ENCODE measurements at regions not wholly inside any gene's neighbourhood (a gene's known extent, or its start where the extent isn't known, plus 50 kb on each side); places are given as distances from the start of the nearest gene placed in this dataset.

DNA sequence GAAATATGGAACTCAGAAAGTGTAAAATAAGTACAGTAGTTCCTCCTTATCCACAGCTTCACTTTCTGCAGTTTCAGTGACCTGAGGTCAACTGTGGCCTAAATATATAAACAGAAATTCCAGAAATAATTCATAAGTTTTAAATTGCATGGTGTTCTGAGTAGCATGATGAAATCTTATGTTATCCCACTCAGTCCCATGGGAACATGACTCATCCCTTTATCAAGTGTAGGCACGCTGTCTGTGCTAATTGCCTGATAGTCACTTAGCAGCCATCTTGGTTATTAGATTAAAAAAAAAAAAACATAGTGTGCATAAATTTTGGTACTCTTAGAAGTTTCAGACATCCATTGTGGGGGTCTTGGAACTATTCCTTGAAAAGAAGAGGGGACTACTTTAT lies 983.4 kb upstream of the ADGRL3 start:
- no peak for DNase-seq

GRCh38 chr4:60221866-60222265 lies 978.3 kb upstream of the ADGRL3 start:
- DNase-seq, result no peak

DNA sequence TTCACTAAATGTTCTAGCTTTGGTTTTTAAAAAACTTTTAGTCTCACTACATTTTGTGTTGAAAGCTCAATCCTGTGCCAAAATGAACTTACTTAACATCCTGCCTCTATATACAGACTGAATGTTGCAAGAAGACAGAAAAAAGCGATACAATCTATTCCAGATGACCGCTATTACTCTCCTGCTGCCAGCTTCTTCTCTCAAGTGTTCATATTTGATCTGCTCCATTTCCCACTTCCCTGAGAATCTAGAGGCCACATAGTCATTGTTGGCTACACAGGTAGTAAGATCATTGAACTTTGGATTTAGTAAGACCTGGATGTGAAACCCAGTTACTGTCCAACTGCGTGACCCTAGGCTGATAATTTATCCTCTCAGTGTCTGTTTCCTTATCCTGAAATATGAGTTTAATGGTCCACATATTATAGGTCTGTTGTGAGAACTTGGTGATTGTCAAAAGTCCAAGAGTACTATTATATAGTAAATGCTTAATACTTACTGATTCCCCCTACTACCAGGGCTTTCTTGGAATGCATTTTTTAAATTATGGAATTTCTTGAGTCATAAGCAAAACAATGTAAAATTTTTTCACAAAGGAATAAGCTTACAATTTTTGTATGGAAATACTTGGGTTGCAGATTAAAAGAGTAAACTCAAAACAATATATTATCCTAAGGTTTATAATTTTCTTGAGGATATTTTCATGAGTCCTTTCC lies 976.8 kb upstream of the ADGRL3 start:
- no peak for DNase-seq

GRCh38 chr4:60241866-60242265 lies 958.3 kb upstream of the ADGRL3 start:
- no peak for DNase-seq

GRCh38 chr4:60249784-60250183 lies 950.3 kb upstream of the ADGRL3 start:
- DNase-seq, result no peak

DNA sequence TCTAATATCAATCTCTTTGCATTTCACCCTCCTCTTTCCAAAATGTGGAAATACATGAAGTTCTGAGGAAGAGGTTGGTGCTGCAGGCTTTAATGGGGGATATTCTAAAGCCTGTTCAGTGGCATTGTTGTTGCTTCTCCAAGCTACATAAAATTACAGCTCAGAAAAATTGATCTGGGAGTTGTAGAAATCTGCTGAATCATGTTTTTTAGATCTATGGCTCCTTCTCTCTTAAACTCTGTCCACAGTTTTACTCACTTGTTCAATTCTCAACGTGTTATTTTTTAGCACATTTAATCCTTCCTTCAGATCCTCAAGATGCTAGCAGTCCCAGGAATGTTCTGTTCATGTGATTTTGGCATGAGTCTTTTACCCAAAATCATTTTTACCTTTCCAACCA lies 949.5 kb upstream of the ADGRL3 start:
- no peak for DNase-seq

GRCh38 chr4:60259781-60260180 lies 940.3 kb upstream of the ADGRL3 start:
- peak; percentile 3 for DNase-seq

- DNase-seq, result no peak
Observed at GRCh38 chr4:60266505-60266904, 933.6 kb upstream of the ADGRL3 start.

DNA sequence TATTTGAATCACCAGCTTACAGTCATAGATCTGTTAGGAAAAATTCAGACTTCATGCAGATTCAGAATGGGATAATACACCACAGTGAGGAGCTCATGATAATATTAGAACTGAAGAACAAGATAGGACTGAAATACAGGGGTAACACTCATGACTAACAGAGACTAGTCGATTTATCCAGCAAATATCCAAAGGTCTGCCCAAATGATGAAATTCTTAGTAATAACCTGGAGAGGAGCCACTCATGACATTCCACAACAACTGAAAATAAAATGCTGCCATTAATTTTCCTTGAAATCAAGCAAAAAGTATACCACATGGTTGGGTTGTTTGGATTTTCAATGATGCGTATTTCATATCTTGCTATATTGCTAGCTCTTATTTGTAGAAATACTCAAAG lies 903.7 kb upstream of the ADGRL3 start:
- DNase-seq, result no peak

DNA sequence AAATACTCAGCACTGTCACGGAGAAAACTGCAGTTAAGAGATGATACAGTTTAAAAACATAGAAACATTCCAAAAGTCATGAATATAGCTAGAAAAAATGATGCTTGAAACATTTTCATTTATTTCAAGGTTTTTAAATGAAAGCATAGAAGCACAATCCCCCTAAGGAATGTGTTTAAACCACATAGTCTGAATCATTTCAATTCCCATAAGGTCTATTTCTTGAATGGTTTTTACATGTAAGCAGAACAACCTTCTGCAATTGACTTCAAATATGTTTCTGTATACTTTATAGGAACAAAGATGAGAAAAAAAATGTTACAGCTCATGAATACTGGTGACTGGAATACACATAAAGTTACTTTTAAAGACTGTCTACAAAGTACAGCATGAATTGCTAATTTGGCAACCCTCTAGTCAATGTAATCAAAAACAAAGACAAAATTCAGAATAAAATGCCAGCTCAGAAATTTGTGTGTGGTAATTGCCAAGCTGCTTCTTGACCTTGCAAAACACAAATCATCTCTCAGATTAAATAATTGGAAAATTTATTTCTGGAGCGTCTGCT lies 886.4 kb upstream of the ADGRL3 start:
- DNase-seq, result no peak

GRCh38 chr4:60314416-60314815 lies 885.7 kb upstream of the ADGRL3 start:
- no peak for DNase-seq

- DNase-seq, result no peak
Observed at GRCh38 chr4:60315586-60315985, 884.5 kb upstream of the ADGRL3 start.

GRCh38 chr4:60326735-60327134 lies 873.4 kb upstream of the ADGRL3 start:
- DNase-seq, result no peak

- no peak for DNase-seq
Observed at GRCh38 chr4:60327651-60328050, 872.5 kb upstream of the ADGRL3 start.

DNA sequence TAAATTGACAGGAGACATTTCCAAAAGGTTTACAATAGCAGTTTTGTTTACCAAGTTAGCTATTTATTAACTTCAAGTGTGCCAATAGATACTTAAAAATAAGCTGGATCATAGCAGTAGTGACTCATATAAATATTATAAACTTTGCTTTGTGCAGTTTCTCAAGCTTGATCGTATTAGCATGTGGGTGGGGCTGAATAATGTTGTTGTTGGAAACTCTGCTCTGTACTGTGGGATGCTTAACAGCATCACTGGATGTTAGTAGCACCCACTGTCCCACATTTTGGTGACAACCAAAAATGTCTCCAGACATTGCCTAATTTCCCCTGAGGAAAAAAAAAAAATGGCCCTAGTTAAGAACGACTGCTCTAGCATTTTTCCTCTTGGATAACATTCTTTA lies 855.2 kb upstream of the ADGRL3 start:
- DNase-seq, result no peak

GRCh38 chr4:60345392-60345791 lies 854.7 kb upstream of the ADGRL3 start:
- DNase-seq, result no peak

DNA sequence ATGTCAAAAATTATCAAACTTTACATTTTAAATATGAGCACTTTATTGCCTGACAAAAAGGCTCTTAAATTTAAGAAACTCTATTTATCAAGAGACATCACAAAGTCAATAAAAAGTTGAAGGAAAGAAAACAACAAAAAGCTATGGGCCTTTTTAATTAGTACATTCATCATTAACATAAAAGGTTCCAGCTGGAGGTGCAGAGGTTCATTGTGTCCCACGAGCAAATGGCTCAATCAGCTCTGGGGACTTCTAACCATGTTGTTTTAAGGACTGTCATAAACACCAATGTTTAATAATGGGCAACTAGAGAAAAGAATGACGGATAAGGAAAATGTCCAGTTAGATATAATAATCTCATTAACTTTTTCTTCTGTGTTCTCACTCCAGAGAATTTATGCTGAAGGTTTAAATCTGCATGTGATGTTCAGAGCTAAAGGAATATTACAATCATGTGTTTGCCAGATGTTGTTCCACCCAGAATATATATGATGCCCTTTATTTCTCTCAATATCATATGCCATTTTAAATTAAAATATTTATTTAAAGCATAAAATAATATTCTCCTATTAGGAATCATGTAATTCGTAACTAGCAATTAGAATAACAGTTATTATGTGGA lies 840.3 kb upstream of the ADGRL3 start:
- no peak for DNase-seq

DNA sequence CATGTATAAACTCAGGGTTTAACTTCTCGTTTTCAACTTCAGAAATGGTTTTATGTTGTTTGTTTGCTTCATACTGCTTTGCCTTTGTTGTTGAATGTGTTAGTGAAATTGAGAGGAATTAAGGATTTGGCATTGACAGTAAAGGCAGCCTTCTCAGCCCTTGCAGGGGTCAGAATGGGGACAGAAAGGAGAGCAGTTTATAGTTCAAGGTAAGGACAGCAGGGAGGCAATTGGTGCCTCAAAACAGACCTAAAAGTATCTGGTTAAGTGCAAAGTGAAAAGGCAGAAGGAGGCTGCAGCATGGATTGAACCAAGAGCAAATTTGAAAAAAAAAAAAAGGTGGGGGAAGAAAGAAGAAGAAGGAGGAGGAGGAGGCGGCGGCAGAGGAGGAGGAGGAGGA lies 835.0 kb upstream of the ADGRL3 start:
- DNase-seq, result no peak

DNA sequence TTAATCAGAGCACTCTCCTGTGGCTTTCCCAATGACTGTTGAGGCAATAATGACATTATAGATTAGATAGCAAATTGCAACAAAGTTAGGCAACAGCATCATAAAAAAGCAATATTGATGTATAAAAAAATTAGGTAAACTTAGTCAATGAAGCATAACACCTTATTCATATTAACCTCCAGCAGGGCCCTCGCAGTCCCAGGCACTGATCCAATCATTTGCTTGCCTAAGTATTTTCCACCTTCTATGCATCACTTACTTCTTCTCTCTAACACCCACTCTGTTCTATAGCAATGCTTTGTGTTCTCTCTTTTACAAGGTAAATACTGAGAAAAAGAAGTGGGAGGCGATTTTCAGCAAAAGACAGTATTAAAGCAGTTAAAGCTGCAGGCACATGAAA lies 833.5 kb upstream of the ADGRL3 start:
- DNase-seq, result no peak

DNA sequence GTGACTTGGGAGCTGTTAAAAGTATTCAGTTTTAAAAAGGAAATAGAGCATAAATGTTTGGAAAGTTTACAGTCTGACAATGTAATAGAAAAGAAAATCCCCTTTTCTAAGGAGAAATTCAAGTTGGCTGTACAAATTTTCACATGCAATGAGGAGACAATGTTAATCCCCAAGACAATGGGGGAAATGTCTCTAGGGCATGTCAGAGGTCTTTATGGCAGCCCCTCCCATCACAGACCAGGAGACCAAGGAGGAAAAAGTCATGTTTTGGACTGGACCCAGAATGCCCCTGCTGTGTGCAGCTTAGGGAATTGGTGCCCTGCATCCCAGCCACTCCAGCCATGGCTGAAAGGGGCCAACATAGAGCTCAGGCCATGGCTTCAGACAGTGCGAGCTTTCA lies 831.1 kb upstream of the ADGRL3 start:
- no peak for DNase-seq

DNA sequence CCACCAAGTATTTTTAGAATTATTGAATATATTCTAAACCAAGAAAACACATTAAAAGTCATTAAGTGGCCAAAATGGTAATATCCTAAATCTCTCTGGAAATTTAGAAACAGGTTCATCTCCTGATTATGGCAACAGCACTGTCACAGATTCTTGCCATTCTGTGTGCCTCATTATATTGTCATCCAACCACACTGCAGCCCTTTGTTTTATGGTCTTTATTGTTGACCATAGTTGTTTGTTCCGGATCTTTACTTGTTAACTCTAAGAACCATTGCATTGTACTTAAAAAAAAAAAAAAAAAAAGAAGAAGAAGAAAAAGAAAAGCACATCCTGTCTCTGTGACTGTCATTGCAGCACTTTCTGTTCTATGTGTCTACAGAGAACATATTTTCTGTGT lies 822.1 kb upstream of the ADGRL3 start:
- no peak for DNase-seq

DNA sequence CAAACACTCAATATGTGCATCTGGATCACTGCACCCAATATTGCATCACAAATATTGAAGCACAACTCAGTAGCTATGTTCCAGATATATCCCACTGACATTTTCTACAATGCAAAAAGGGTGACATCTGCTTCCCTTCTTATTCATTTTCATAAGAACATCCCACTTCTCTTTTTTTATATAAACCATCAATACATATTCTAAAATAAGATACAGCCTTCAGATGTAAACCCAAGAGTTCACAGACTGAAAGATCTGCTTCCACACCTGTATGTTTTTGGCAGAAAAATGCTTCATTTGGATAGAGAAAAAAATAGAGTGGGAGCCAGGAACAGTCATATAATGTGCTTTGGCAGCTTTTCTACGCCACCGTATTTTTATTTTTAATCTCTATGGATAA lies 815.6 kb upstream of the ADGRL3 start:
- no peak for DNase-seq

GRCh38 chr4:60389633-60390032 lies 810.5 kb upstream of the ADGRL3 start:
- no peak for DNase-seq

DNA sequence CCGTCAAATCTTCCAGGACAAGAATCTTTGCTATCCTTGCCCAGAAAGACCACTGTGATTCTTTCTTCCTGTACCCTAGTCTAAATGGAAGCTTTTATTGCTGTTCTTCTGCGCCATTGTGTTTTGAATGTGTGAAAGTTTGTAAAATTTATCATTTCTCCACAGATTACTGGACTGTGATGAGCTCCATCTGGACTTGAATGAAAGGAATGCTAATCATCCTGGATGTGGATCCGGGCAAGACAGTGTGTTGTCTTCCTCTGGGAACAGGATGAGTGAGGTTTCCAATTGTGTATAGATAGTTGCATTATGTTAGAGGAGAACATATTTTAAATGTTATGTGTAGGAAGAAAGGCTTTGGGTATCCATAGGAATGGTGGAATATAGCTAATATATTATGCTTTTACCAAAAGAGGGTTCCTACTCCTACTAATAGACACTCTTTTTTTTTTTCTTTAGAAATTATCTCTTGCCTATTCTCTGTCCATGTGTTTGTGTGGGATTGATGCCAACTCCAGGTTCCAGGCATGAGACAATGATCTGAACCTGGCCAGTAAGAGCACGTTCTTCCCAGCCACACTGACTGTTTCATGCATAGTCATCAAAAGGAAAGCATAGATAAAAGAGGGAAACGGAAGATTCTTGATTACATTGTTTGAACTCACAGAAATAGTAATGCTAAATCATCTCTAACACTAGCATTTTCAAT lies 803.6 kb upstream of the ADGRL3 start:
- no peak for DNase-seq

Data from NCI-H1417 treated with DMSO at 0.1 percent for 48 hours (cell line).